HCT116 (cell line): ENCODE measurements at regions not wholly inside any gene's neighbourhood (a gene's known extent, or its start where the extent isn't known, plus 50 kb on each side); places are given as distances from the start of the nearest gene placed in this dataset.
"Not testable (repeated sequence)": the region's sequence is repeated elsewhere in the genome, so short reads cannot be mapped to it uniquely, and the experiment has no call there.

Source experiments
- ATAC-seq: fragments of 200-7000 bp; cut with Tn5 transposase; 2 replicates; pipeline ENCODE4 v1.9.1; 2020; ENCODE audit warnings: mild to moderate bottlenecking, moderate library complexity
- BruUV-seq: library from RNA; stranded (reverse); fragments of 400-500 nt; replicated peaks from 2 replicates; lab custom pipeline; 2021; lab: Mats Ljungman, UMichigan
- CTCF ChIA-PET: fragments of 300-600 bp; sonication (Branson Sonifier 250); formaldehyde crosslinking; loops from one replicate; lab custom pipeline; 2021; ENCODE audit warnings: antibody characterized with exemption; lab: Charles Lee
- POLR2A ChIA-PET: fragments of 300-600, 350-600 bp; sonication (Branson Sonifier 250); formaldehyde crosslinking; loops from one replicate; lab custom pipeline; 2021; ENCODE audit warnings: antibody characterized with exemption; lab: Charles Lee
- RAD21 ChIA-PET, 2 experiments: fragments of 300-600 bp; sonication (Branson Sonifier 250); formaldehyde crosslinking; loops; one replicate each; lab custom pipeline; 2023; ENCODE audit warnings: low total read pairs in 2 of 2; ENCODE audit not compliant: uncharacterized antibody in 2 of 2, unreplicated experiment in 2 of 2, low non-redundant PET in 1 of 2; lab: Charles Lee
- DNase-seq: peaks from one replicate; pipeline ENCODE4 v3.0.0-alpha.2; 2010; ENCODE audit warnings: low read depth, low spot score
- H2AFZ ChIP-seq: fragments of 200-600 bp; shearing (Covaris generic), sonication (generic); 2 replicates; pipeline ENCODE4 v1.6.1; 2017; ENCODE audit warnings: low read depth, mixed run types, mixed read lengths, antibody characterized with exemption, low read length; ENCODE audit not compliant: poor library complexity, severe bottlenecking
- H3K27ac ChIP-seq: 2 replicates; pipeline ENCODE4 v1.5.1; 2012; ENCODE audit warnings: low read depth, low read length
- H3K27me3 ChIP-seq: fragments of 200-600 bp; sonication (generic); 2 replicates; pipeline ENCODE4 v1.6.1; 2016; ENCODE audit warnings: mixed run types, low read length, mixed read lengths; ENCODE audit not compliant: insufficient read depth
- H3K36me3 ChIP-seq, 2 experiments: fragments of 200-500 bp in 1 of 2; fragments of 200-600 bp in 1 of 2; sonication (Bioruptor generic) in 1 of 2; sonication (generic) in 1 of 2; 2 replicates each; pipeline versions ENCODE4 v1.5.1 to v1.6.1; 2014 to 2016; ENCODE audit warnings: low read length in 2 of 2, inconsistent platforms in 1 of 2, mixed read lengths in 1 of 2, mixed run types in 1 of 2; ENCODE audit not compliant: insufficient read depth in 2 of 2, control insufficient read depth in 1 of 2
- H3K4me1 ChIP-seq, 2 experiments: fragments of 200-600 bp in 1 of 2; sonication (generic) in 1 of 2; 2 replicates each; pipeline versions ENCODE4 v1.5.1 to v1.6.1; 2012 to 2017; ENCODE audit warnings: low read length in 2 of 2, inconsistent platforms in 1 of 2, mild to moderate bottlenecking in 1 of 2, mixed read lengths in 1 of 2, mixed run types in 1 of 2, moderate library complexity in 1 of 2; ENCODE audit not compliant: insufficient read depth in 2 of 2, control insufficient read depth in 1 of 2
- H3K4me2 ChIP-seq: fragments of 200-600 bp; sonication (generic); 2 replicates; pipeline ENCODE4 v1.6.1; 2017; ENCODE audit warnings: mixed run types, low read length, mixed read lengths
- H3K4me3 ChIP-seq, 2 experiments: fragments of 200-600 bp in 1 of 2; sonication (generic) in 1 of 2; replicated peaks in 1 of 2; 2 replicates each; pipeline ENCODE4 v1.5.1; 2011 to 2016; ENCODE audit warnings: low read length in 2 of 2, control low read depth in 1 of 2, low read depth in 1 of 2, mild to moderate bottlenecking in 1 of 2, mixed read lengths in 1 of 2, mixed run types in 1 of 2
- H3K79me2 ChIP-seq: fragments of 200-600 bp; sonication (generic); 2 replicates; pipeline ENCODE4 v1.6.1; 2017; ENCODE audit warnings: mild to moderate bottlenecking, mixed run types, low read length, moderate library complexity, mixed read lengths; ENCODE audit not compliant: insufficient read depth
- H3K9ac ChIP-seq: fragments of 200-600 bp; sonication (generic); 2 replicates; pipeline ENCODE4 v1.6.1; 2016; ENCODE audit warnings: low read length, mixed read lengths
- H3K9me2 ChIP-seq: fragments of 200-600 bp; sonication (generic), shearing (Covaris generic); 2 replicates; pipeline ENCODE4 v1.6.1; 2017; ENCODE audit warnings: mixed run types, mild to moderate bottlenecking, moderate library complexity; ENCODE audit not compliant: insufficient read depth
- H3K9me3 ChIP-seq, 2 experiments: fragments of 200-500 bp in 1 of 2; fragments of 200-600 bp in 1 of 2; sonication (Bioruptor generic) in 1 of 2; sonication (generic) in 1 of 2; 2 replicates each; pipeline ENCODE4 v1.6.1; 2014 to 2017; ENCODE audit warnings: low read length in 2 of 2, mixed read lengths in 2 of 2, inconsistent platforms in 1 of 2, low read depth in 1 of 2, mild to moderate bottlenecking in 1 of 2, mixed run types in 1 of 2, moderate library complexity in 1 of 2; ENCODE audit not compliant: control insufficient read depth in 1 of 2, insufficient read depth in 1 of 2
- H4K20me1 ChIP-seq: fragments of 200-600 bp; sonication (generic), shearing (Covaris generic); 2 replicates; pipeline ENCODE4 v1.6.1; 2017; ENCODE audit warnings: mixed run types, mild to moderate bottlenecking, moderate library complexity; ENCODE audit not compliant: insufficient read depth
- ATF3 ChIP-seq: IDR thresholded peaks from 2 replicates; pipeline ENCODE4 v1.6.1; 2012
- CEBPB ChIP-seq: IDR thresholded peaks from 2 replicates; pipeline ENCODE4 v1.6.1; 2012; ENCODE audit warnings: low read depth
- CTCF ChIP-seq, 3 experiments: fragments of 200-600 bp in 1 of 3; sonication (generic) in 1 of 3; IDR thresholded peaks in 2 of 3; conservative IDR thresholded peaks in 1 of 3; 2 replicates each; pipeline ENCODE4 v1.5.1; 2012 to 2017; ENCODE audit warnings: low read depth in 2 of 3, low read length in 2 of 3, antibody characterized with exemption in 1 of 3, borderline replicate concordance in 1 of 3, control low read depth in 1 of 3, mild to moderate bottlenecking in 1 of 3, mixed read lengths in 1 of 3, mixed run types in 1 of 3, moderate library complexity in 1 of 3; ENCODE audit not compliant: insufficient read depth in 1 of 3
- EGR1 ChIP-seq: IDR thresholded peaks from 2 replicates; pipeline ENCODE4 v1.6.1; 2012; ENCODE audit warnings: low read depth
- EZH2 ChIP-seq: fragments of 200-600 bp; sonication (generic); IDR thresholded peaks from 2 replicates; pipeline ENCODE4 v1.6.1; 2017; ENCODE audit warnings: antibody characterized with exemption, mixed run types
- JUND ChIP-seq: IDR thresholded peaks from 2 replicates; pipeline ENCODE4 v1.6.1; 2012
- POLR2A ChIP-seq: IDR thresholded peaks from 2 replicates; pipeline ENCODE4 v1.7.0; 2011; ENCODE audit warnings: borderline replicate concordance; ENCODE audit not compliant: insufficient read depth, insufficient read length; ENCODE audit errors: extremely low read depth
- POLR2AphosphoS5 ChIP-seq: IDR thresholded peaks from 2 replicates; pipeline ENCODE4 v1.6.1; 2011; ENCODE audit warnings: mild to moderate bottlenecking, low read depth, low read length, moderate library complexity
- RAD21 ChIP-seq: IDR thresholded peaks from 2 replicates; pipeline ENCODE4 v1.6.1; 2012; ENCODE audit warnings: low read depth, mild to moderate bottlenecking
- SIN3A ChIP-seq: IDR thresholded peaks from 2 replicates; pipeline ENCODE4 v1.6.1; 2012; ENCODE audit warnings: low read depth
- SP1 ChIP-seq: IDR thresholded peaks from 2 replicates; pipeline ENCODE4 v1.6.1; 2012; ENCODE audit warnings: low read depth
- YY1 ChIP-seq: IDR thresholded peaks from 2 replicates; pipeline ENCODE4 v1.6.1; 2011; ENCODE audit warnings: low read length, low read depth, moderate library complexity, mild to moderate bottlenecking; ENCODE audit not compliant: insufficient replicate concordance; ENCODE audit errors: extremely low read depth
- ZNF274 ChIP-seq: fragments of 200-500 bp; sonication (Bioruptor generic); IDR thresholded peaks from 2 replicates; pipeline ENCODE4 v1.6.1; 2014; ENCODE audit warnings: mild to moderate bottlenecking, low read depth, low read length, inconsistent platforms
- intact Hi-C: fragments of 100-400 bp; cut with micrococcal nuclease; formaldehyde crosslinking; loops from 2 replicates; pipeline ENCODE4 v1.10.0; 2022

GRCh38 chr19:27709496-27709895 is 1503.5 kb downstream of the UQCRFS1 start:
- DNase-seq, result no peak
- H3K4me1 ChIP-seq, result no peaks in the 10 kb centered on the region
- H3K4me2 ChIP-seq, result no peak overlapping the region
- H3K9ac ChIP-seq, result no peak overlapping the region
- RAD21 ChIA-PET, result no interaction called here
- CTCF ChIA-PET, result no interaction called here
- no peak overlapping the region for H2AFZ ChIP-seq
- POLR2A ChIA-PET, result no interaction called here
- H3K27ac ChIP-seq, result no peak overlapping the region
- H4K20me1 ChIP-seq, result no peaks in the 10 kb centered on the region
- H3K9me3 ChIP-seq, result no peaks in the 10 kb centered on the region; a peak in 1 of 4 replicates
- TF ChIP-seq ATF3 (no peak), RAD21 (no peak), SP1 (no peak), POLR2A (no peak), YY1 (no peak), ZNF274 (no peak), SIN3A (no peak), CEBPB (no peak), EGR1 (no peak), EZH2 (no peak), JUND (no peak), CTCF (IDR thresholded peaks at IDR 0.05 in 2 of 3, conservative IDR thresholded peaks at IDR 0.05 in 1 of 3; ENCODE audit: borderline replicate concordance in 1 of 3, insufficient read depth in 1 of 3, low read depth in 2 of 3, low read length in 2 of 3) (no peak), POLR2AphosphoS5 (no peak)
- no peak for ATAC-seq
- no peaks in the 10 kb centered on the region for H3K9me2 ChIP-seq
- intact Hi-C loops, result no loop called here
- H3K27me3 ChIP-seq, result no peaks in the 10 kb centered on the region
- no TSS peak for BruUV-seq
- no peaks in the 10 kb centered on the region for H3K79me2 ChIP-seq
- H3K4me3 ChIP-seq, result no peak overlapping the region
- H3K36me3 ChIP-seq, result no peaks in the 10 kb centered on the region

- H3K4me1 ChIP-seq, H2AFZ ChIP-seq, H3K4me2 ChIP-seq, H3K4me3 ChIP-seq, DNase-seq, H4K20me1 ChIP-seq, H3K9ac ChIP-seq, CTCF ChIA-PET, H3K36me3 ChIP-seq, H3K27me3 ChIP-seq, H3K79me2 ChIP-seq, BruUV-seq, H3K9me3 ChIP-seq, ATAC-seq, POLR2A ChIA-PET, intact Hi-C loops, RAD21 ChIA-PET, H3K27ac ChIP-seq, H3K9me2 ChIP-seq: not testable (repeated sequence)
Observed at GRCh38 chr19:27708986-27709385, 1504.0 kb downstream of the UQCRFS1 start.

GRCh38 chr19:27707026-27707425 is 1505.9 kb downstream of the UQCRFS1 start:
- H3K36me3 ChIP-seq, H3K4me3 ChIP-seq, ATAC-seq, H3K27ac ChIP-seq, DNase-seq, H3K27me3 ChIP-seq, RAD21 ChIA-PET, CTCF ChIA-PET, H3K79me2 ChIP-seq, intact Hi-C loops, BruUV-seq, H3K9ac ChIP-seq, H3K9me3 ChIP-seq, POLR2A ChIA-PET, H3K9me2 ChIP-seq, H4K20me1 ChIP-seq, H2AFZ ChIP-seq, H3K4me1 ChIP-seq, H3K4me2 ChIP-seq: not testable (repeated sequence)
